GM12892 (cell line): ENCODE measurements at regions not wholly inside any gene's neighbourhood (a gene's known extent, or its start where the extent isn't known, plus 50 kb on each side); places are given as distances from the start of the nearest gene placed in this dataset.
"Not testable (repeated sequence)": the region's sequence is repeated elsewhere in the genome, so short reads cannot be mapped to it uniquely, and the experiment has no call there.

Experiments
- DNase-seq: peaks from one replicate; pipeline ENCODE4 v3.0.0; 2011; ENCODE audit not compliant: insufficient read length
- FAIRE-seq: peaks from 2 replicates; lab custom pipeline; 2011; peaks lifted over from hg19 to GRCh38; lab: Jason Lieb, UNC
- POLR2A ChIP-seq: IDR thresholded peaks from 2 replicates; pipeline ENCODE4 v1.6.1; 2011; ENCODE audit warnings: low read depth, low read length, control low read depth
- POLR2AphosphoS5 ChIP-seq: IDR thresholded peaks from 2 replicates; pipeline ENCODE4 v1.6.1; 2011; ENCODE audit warnings: low read depth, low read length, control low read depth
- TAF1 ChIP-seq: IDR thresholded peaks from 2 replicates; pipeline ENCODE4 v1.6.1; 2011; ENCODE audit warnings: low read depth, mild to moderate bottlenecking, control low read depth, low read length, borderline replicate concordance

DNA sequence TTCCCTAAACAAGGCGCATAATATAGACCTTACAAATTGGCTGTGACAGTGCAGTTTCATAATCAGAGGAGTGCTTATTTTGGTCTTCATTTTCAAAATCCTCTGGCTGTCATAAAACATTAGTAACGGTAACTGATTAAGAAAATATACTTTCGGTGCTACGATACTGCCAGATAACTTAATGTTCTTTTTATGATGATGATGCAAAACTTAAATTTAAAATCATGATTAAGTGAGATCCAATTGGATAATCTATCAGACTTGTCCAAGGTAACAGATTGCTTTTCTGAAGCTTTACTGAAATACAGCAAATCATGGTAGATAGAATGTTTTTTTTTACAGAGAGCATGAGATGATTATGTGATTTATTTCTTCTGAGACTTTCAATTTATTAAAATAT, 364.2 kb upstream of the CNTN3 start:
- DNase-seq (no peak), FAIRE-seq (no peak)
- TF ChIP-seq POLR2A, result no peak
- TF ChIP-seq TAF1, result no peak
- no peak for TF ChIP-seq POLR2AphosphoS5

DNA sequence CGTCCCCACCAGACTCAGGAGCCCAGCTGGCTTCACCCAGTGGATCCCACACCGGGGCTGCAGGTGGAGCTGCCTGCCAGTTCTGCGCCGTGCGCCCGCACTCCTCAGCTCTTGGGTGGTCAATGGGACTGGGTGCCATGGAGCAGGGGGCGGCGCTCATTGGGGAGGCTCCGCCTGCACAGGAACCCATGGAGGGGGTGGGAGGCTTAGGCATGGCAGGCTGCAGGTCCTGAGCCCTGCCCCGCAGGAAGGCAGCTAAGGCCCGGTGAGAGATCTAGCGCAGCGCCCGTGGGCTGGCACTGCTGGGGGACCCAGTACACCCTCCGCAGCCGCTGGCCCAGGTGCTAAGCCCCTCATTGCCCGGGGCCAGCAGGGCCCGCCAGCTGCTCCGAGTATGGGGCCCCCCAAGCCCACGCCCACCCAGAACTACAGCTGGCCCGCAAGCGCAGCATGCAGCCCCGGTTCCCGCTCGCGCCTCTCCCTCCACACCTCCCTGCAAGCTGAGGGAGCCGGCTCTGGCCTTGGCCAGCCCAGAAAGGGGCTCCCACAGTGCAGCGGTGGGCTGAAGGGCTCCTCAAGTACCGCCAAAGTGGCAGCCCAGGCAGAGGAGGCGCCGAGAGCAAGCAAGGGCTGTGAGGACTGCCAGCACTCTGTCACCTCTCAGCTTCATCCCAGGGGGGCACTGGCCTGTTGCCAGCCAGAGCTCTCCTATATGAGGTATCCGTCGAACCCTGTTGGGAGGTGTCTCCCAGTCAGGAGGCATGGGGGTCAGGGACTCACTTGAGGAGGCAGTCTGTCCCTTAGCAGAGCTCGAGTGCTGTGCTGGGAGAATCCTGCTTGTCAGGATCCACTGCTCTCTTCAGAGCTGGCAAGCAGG, 370.8 kb upstream of the CNTN3 start:
- FAIRE-seq, DNase-seq: not testable (repeated sequence)

DNA sequence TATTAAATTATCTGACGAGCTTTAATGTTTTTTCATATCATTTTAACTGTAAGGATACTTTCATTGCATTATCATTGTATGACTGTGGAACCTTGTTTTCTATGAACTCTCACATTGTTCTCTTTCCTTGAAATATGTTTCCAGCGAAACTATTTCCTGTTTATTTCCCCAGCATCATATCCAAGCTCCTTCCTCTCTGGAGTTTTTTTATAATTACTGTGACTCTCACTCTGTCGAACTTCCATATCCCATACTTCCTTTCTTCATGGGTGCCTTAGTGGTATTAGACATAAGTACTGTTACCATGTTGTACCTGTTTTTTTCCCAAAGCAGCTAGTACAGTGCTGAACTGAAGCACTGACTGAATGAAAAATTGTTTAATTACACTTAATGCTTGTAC, 373.6 kb upstream of the CNTN3 start:
- FAIRE-seq (no peak), DNase-seq (no peak)
- TF ChIP-seq POLR2AphosphoS5, result no peak
- TF ChIP-seq POLR2A, result no peak
- no peak for TF ChIP-seq TAF1

DNA sequence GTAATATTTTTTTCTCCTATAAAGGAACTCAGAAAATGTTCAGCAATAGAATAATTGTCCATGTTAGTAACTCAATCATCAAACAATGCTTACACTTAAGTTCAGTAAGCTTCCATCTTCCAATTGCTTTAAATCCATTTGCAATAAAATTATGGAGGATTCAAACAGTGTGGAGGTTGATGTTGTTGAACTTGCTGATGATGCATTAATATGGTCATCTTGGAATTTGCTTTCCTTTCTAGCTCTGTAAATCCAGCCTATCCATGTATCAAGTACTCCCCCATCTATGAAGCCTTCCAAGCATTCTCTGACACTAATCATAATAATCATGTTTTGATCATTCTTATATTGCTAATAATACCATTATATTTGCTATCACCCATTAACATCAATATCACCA, 378.4 kb upstream of the CNTN3 start:
- FAIRE-seq (no peak), DNase-seq (no peak)
- no peak for TF ChIP-seq POLR2AphosphoS5
- no peak for TF ChIP-seq POLR2A
- TF ChIP-seq TAF1, result no peak

DNA sequence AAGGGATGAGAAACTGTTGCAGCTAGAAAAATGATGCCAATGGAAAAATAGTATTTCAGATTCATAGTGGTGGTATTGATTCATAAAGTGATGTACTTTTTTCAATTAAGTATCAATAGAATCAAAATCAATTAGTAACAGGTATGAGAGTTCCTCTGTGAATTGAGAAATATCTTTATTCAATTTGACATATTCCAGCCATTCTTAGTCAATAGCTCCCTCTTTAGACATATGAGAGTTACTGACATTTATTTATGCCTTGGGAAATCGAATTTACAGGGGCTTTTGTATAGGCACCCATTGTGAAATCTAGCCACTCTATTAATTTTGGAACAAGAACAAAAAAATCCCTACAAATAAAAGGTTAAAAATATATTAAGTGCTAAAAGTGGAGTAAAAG, 386.9 kb upstream of the CNTN3 start:
- DNase-seq (no peak), FAIRE-seq (no peak)
- no peak for TF ChIP-seq TAF1

DNA sequence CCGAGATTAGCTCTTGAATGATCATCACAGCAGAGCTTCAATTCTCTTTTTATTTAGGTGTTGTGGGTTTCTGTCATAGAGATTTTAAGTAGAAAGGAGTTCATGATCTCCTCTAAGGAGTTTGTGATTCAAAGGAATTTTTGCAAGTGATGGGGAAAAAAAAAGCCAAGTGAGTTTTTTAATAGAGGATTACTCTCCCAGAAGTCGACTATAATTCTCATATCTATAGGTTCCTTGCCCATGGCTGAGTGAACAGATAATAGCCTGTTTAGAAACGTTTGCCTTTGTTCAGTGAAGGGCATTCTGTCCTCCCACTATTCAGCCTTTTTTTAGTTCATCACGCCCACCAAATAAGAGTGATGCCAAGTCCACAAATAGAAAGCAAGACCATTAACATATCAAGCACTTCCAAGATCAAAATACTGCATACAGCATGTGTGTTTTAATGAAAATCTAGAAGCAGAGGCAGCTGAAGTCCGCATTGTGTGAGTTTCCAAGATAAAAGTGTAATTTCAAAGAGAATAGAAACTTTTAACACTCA, 398.4 kb upstream of the CNTN3 start:
- TF ChIP-seq POLR2AphosphoS5 (no peak), TAF1 (no peak), POLR2A (no peak)
- FAIRE-seq (no peak), DNase-seq (no peak)

DNA sequence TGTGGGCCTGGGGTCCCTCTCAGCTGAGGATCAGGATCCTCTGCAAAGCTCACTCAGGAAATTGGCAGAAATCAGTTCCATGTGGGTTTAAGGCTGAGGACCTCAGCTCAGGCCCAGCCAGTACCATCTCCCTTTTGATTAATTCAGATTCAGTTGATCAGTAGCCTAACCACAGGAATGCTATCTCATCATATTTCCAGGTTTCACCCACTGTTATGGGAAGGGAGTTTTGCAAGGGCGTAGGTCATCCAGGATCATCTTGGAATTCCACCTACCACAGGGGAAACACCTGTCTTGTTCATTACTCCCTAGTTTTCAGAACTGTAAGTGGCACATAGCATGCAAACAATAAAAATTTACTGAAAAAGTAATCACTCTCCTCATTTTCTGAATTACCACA, 399.5 kb upstream of the CNTN3 start:
- no peak for DNase-seq
- TF ChIP-seq POLR2AphosphoS5 (no peak), TAF1 (no peak), POLR2A (no peak)
- no peak for FAIRE-seq

DNA sequence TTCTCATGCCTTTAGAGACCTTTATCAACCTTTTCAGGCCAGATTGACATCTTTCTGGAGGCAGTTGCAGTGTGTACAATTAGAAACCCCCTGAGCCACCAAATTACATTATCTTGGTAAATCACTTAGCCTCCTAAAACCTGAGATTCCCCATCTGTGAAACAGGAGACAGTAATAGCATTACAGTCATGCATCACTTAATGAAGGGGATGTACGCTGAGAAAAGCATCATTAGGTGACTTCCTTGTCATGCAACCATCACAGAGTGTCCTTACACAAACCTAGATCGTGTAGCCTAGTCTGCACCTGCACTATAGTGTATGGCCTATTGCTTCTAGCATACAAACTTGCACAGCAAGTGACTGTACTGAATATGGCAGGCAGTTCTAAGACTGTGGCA, 400.8 kb upstream of the CNTN3 start:
- FAIRE-seq, result no peak

DNA sequence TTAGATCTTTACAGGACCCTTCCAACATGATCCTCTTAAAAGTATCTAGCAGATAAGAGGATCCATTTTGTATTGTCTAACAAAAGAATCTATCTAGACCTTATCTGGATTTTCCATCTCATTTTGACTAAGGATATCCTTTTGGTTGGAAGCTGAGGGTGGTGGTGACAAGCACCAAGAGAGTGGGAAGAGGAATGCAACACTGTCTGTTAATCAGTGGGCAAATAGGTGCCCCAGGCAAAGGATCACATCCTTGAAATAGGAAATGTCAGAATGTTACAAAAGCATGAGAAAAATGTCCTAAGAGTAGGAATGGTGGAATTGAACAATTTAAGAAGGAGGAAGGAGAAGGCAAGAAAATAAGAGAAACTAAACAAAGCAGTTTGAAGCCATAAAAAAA, 420.7 kb upstream of the CNTN3 start:
- DNase-seq, result no peak
- FAIRE-seq, result no peak
- TF ChIP-seq TAF1 (no peak), POLR2A (no peak), POLR2AphosphoS5 (no peak)

More for the DNA sequence above, 400.8 kb upstream of the CNTN3 start:
- DNase-seq, result no peak
- no peak for TF ChIP-seq POLR2A
- no peak for TF ChIP-seq TAF1
- TF ChIP-seq POLR2AphosphoS5, result no peak

DNA sequence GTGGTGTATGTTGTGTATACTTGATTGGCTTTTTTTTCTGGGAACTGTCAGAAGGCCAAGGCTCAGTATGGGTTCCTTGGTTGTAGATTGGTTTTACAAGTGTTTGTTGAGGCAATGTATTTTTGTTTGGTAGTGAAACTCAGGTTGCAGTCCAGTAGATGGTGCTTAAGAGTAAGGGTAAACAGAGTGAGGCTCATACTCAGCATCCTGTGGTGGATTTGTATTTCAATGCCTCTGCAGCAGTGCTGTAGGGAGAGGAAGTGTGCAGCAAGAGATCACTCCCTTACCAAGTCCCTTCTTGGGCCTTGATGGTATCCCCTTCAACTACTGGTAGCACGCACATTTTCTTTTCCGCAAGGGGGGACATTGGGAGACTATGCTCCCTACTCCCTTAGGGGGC, 428.5 kb upstream of the CNTN3 start:
- FAIRE-seq (no peak), DNase-seq (no peak)
- TF ChIP-seq POLR2A, result no peak
- TF ChIP-seq POLR2AphosphoS5, result no peak
- TF ChIP-seq TAF1, result no peak

DNA sequence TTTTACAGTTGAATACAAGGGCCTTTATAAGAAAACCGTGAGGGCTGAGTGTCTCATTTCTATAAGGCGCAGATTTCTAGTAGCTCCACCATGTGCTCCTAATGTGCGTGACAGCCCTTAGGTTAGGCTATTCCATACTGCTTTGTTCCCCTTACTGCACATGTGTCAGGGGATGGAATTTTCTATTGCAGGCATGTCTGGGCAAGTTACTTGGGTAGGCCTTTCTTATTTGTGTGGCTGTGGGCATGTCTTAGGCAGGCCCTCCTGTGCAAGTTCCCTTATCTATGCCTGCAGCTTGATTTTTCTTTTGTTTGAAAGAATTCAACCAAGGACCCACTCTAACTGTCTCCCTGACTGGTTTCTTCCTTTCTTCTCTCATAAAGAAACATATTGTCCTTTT, 434.2 kb upstream of the CNTN3 start:
- no peak for DNase-seq
- no peak for TF ChIP-seq POLR2A
- no peak for TF ChIP-seq TAF1
- TF ChIP-seq POLR2AphosphoS5, result no peak

DNA sequence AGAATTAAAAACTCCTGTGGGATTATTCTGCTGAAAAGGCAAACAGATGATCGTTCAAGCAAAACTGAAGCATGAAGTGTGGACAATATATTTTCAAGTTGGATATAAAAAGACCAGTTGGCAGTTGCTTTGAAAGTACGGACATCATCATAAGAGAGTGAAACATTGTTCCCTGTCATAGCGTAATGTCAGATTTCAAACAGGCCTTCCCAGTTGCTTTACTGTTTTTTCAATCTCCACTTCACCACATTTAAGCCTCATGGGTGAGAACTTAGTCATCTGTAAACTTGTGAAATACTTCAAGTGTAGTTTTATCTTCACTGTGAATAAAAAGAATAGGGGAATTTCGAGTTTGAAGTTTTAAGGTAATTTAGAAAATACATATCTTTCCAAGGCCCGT, 435.1 kb upstream of the CNTN3 start:
- FAIRE-seq (no peak), DNase-seq (no peak)
- TF ChIP-seq POLR2AphosphoS5 (no peak), POLR2A (no peak), TAF1 (no peak)

More for the DNA sequence above, 434.2 kb upstream of the CNTN3 start:
- FAIRE-seq, result no peak

DNA sequence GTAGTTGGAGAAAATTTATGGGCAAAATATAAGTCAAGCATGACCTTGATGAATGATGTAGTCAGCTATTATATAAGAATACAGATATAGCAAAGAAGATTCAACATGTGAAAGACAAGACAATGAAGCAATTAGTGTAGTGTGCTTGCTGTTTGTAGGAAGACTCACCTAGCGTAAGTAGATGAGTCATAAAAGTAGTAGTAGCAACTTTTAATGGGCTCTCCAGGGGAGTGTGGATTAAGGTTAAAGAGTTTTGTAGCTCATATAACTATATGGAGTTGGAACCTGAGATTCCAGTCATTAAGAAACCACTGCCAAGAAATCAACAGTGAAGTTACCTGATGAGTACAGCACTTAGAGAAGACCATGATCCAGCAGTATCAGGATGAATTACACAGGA, 444.7 kb upstream of the CNTN3 start:
- DNase-seq (no peak), FAIRE-seq (no peak)
- TF ChIP-seq POLR2A, result no peak
- no peak for TF ChIP-seq TAF1
- TF ChIP-seq POLR2AphosphoS5, result no peak
